Colonic mucosa (tissue), 4 donors: ENCODE measurements at regions not wholly inside any gene's neighbourhood (a gene's known extent, or its start where the extent isn't known, plus 50 kb on each side); places are given as distances from the start of the nearest gene placed in this dataset.
"Not testable (repeated sequence)": the region's sequence is repeated elsewhere in the genome, so short reads cannot be mapped to it uniquely, and the experiment has no call there.

ENCODE experiments used
- DNase-seq: peaks from one replicate; pipeline ENCODE4 v3.0.0-alpha.2; 2020
- H3K27ac ChIP-seq: fragments of 200-600 bp; one replicate; pipeline ENCODE4 v1.8.0; 2021
- H3K27me3 ChIP-seq: fragments of 200-600 bp; one replicate; pipeline ENCODE4 v1.8.0; 2021
- H3K36me3 ChIP-seq: fragments of 200-600 bp; one replicate; pipeline ENCODE4 v1.8.0; 2021
- H3K4me1 ChIP-seq: fragments of 200-600 bp; one replicate; pipeline ENCODE4 v1.8.0; 2021; ENCODE audit warnings: mild to moderate bottlenecking
- H3K4me3 ChIP-seq: fragments of 200-600 bp; one replicate; pipeline ENCODE4 v1.8.0; 2021
- H3K9ac ChIP-seq, 2 donors: one replicate each; pipeline ENCODE4 v1.7.0; 2013; ENCODE audit warnings: control low read depth in 2 of 2, low read depth in 2 of 2, low read length in 2 of 2
- H3K9me3 ChIP-seq: fragments of 200-600 bp; one replicate; pipeline ENCODE4 v1.8.0; 2021
- intact Hi-C: fragments of 100-400 bp; cut with DNase I; formaldehyde crosslinking; loops from one replicate; pipeline ENCODE4 v1.14.1; 2022
- TF ChIP-seq, protein P1 (sequence below): fragments of 200-600 bp; IDR thresholded peaks from one replicate; pipeline ENCODE4 v1.8.0; 2022; ENCODE audit warnings: antibody characterized with exemption, mild to moderate bottlenecking
- donor health status: healthy.
- donor health status: DM: no; HTN: no; CAD: no.
- donor health status: DM: no; HTN: no; CAD: no.

DNA sequence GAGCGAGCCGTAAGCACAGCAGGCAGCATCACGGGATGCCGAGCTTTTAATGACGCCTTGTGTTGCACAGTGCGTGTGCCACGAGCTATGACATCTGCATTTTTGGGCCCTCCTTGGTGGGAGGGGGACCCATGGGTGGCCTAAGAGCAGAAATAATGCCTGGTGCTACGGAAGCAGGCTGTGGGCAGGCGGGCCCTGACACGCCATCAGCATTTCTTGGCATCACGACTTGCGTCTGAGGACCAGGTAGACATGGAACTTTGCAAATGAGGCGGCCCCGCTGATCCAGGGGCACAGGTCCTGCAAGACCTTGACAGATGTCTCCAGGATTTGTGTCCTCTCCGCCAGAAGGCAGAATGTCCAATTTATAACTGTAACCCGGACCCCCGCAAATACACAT lies 117.8 kb upstream of the RNF32 start:
- Histone ChIP-seq H3K9me3 (no peaks in the 10 kb centered on the region), H3K4me3 (no peak overlapping the region), H3K27ac (no peak overlapping the region), H3K9ac (no peak overlapping the region), H3K36me3 (no peaks in the 10 kb centered on the region), H3K27me3 (no peaks in the 10 kb centered on the region), H3K4me1 (no peaks in the 10 kb centered on the region)
- intact Hi-C loops: no loop called here
- DNase-seq: no peak
- TF ChIP-seq, protein P1, sequence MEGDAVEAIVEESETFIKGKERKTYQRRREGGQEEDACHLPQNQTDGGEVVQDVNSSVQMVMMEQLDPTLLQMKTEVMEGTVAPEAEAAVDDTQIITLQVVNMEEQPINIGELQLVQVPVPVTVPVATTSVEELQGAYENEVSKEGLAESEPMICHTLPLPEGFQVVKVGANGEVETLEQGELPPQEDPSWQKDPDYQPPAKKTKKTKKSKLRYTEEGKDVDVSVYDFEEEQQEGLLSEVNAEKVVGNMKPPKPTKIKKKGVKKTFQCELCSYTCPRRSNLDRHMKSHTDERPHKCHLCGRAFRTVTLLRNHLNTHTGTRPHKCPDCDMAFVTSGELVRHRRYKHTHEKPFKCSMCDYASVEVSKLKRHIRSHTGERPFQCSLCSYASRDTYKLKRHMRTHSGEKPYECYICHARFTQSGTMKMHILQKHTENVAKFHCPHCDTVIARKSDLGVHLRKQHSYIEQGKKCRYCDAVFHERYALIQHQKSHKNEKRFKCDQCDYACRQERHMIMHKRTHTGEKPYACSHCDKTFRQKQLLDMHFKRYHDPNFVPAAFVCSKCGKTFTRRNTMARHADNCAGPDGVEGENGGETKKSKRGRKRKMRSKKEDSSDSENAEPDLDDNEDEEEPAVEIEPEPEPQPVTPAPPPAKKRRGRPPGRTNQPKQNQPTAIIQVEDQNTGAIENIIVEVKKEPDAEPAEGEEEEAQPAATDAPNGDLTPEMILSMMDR: no peak

DNA sequence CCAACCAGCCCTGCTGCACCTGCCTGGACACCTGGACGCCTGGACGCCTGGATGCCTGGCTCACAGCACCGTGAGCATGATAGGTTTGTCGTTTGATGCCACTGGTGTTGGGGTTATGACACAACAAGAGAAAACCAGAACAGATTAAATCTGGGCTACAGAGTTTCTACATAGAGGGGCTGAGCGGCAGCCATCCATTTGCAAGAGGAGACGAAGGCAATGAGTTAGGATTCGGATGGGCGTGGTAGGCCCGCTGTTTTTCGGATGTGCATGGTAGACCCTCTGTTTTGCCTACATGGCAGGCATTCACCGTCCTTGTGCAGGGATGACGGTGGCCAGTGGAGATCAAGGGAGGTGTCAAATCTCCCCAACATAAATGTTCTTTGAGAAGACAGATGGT lies 121.5 kb upstream of the RNF32 start:
- Histone ChIP-seq H3K4me1 (no peaks in the 10 kb centered on the region), H3K9ac (no peak overlapping the region), H3K27me3 (no peaks in the 10 kb centered on the region), H3K4me3 (no peak overlapping the region), H3K27ac (no peak overlapping the region), H3K36me3 (no peaks in the 10 kb centered on the region), H3K9me3 (no peaks in the 10 kb centered on the region)
- no peak for DNase-seq
- intact Hi-C loops: no loop called here
- TF ChIP-seq, protein P1: no peak

DNA sequence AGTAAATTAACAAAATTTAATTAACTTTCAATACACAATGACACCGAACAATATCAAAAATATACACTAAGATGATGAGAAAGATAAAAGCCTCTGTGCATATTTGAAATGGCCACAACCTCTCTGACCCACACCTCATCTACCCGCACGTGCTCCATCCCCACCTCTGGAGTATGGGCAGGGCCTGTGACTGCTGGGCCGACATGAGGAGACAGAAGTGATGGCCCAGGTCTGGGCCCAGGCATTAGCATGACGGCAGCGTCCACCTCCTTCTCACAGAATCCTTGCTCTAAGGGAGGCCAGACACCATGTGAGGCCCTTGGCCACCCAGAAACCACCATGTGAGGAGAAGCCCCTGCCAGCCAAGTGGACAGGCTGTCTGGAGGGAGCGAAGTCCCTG lies 122.1 kb upstream of the RNF32 start:
- H3K27me3 ChIP-seq: no peaks in the 10 kb centered on the region
- intact Hi-C loops: no loop called here
- TF ChIP-seq, protein P1: no peak
- no peak for DNase-seq
- H3K4me3 ChIP-seq: no peak overlapping the region
- H3K9me3 ChIP-seq: no peaks in the 10 kb centered on the region
- no peaks in the 10 kb centered on the region for H3K4me1 ChIP-seq
- H3K9ac ChIP-seq: no peak overlapping the region
- H3K27ac ChIP-seq: no peak overlapping the region
- H3K36me3 ChIP-seq: no peaks in the 10 kb centered on the region

DNA sequence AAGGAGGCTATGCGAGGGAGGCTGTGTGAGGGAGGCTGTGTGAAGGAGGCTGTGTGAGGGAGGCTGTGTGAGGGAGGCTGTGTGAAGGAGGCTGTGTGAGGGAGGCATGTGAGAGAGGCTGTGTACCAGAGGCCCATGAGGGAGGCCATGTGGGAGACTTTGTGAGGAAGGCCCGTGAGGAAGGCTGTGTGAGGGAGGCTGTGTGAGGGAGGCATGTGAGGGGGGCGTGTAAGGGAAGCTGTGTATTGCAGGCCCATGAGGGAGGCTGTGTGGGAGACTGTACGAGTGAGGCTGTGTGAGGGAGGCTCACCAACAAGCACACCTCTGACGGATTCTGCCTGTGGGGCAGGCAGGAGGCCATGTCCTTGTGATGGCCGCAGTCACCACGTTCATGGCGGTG lies 122.7 kb upstream of the RNF32 start:
- H3K27ac ChIP-seq, H3K36me3 ChIP-seq, H3K4me1 ChIP-seq, H3K9me3 ChIP-seq, intact Hi-C loops, DNase-seq, H3K27me3 ChIP-seq, H3K9ac ChIP-seq, H3K4me3 ChIP-seq: not testable (repeated sequence)

DNA sequence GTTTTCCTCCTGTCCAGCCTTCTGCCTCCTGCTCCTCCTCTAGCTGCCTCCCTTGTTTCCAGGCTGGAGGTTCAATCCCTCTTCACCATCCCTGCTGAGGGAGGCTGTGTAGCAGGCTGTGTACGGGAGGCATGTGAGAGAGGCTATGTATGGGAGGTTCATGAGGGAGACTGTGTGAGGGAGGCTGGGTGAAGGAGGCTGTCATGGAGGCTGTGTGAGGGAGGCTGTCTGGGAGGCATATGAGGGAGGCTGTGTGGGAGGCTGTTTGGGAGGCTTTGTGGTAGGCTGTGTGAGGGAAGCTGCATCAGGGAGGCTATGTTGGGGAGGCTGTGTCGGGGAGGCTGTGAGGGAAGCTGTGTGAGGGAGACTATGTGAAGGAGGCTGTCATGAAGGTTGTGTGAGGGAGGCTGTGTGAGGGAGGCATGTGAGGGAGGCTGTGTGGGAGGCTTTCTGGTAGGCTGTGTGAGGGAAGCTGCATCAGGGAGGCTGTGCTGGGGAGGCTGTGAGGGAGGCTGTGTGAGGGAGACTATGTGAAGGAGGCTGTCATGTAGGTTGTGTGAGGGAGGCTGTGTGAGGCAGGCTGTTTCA lies 123.7 kb upstream of the RNF32 start:
- H3K4me1 ChIP-seq: no peaks in the 10 kb centered on the region
- no peak overlapping the region for H3K27ac ChIP-seq
- H3K9ac ChIP-seq: peak overlapping the region; percentile 26 to 52
- no peaks in the 10 kb centered on the region for H3K27me3 ChIP-seq
- TF ChIP-seq, protein P1: no peak
- no peaks in the 10 kb centered on the region for H3K36me3 ChIP-seq
- intact Hi-C loops: no loop called here
- peak overlapping the region; percentile 13 for H3K4me3 ChIP-seq
- DNase-seq: no peak
- no peaks in the 10 kb centered on the region for H3K9me3 ChIP-seq

DNA sequence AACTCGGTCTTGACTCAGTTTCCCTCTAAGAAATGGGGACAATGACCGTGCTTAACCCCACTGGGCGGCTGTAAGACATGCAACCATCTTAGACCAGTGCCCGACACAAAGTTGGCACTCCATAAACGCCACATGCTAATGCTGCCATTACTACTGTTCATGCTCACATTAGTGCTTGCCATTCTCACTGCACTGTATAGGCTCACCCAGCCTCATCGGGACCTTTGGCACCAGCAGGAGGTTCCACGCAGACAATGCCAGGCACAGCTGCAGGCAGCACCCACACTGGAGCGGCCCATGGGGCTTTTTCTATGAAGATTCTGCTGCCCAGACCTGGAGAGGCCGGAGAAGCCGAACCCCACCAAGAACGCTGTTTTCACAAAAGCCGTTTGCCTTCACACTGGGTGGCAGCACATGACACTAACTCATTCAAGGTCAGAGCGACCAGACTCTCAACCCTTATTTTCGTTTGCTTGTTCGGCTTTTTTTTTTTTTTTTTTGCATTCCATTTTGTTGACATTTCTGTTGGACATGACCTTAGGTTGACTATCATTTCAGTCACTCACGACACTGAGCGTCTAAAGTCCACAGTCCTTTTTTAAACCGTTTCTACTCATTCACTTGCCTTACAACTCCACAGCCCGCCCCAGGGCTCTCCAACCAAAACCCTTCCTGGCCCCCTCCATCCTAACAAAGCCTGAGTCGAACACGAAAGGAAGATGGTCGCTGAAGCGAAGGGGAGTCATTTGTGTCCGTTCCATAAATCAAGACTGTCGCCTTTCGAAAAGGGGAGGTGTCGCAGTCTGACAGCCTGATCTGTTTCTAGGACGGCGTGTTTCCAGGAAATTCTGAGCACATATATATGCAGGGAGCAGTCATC lies 124.4 kb upstream of the RNF32 start:
- peak overlapping the region in 1 of 2 donors; percentile 52 for H3K9ac ChIP-seq
- TF ChIP-seq, protein P1: no peak
- H3K9me3 ChIP-seq: no peaks in the 10 kb centered on the region
- no peaks in the 10 kb centered on the region for H3K36me3 ChIP-seq
- intact Hi-C loops: no loop called here
- H3K27me3 ChIP-seq: no peaks in the 10 kb centered on the region
- H3K27ac ChIP-seq: no peak overlapping the region
- H3K4me1 ChIP-seq: no peaks in the 10 kb centered on the region
- peak overlapping the region; percentile 13 for H3K4me3 ChIP-seq
- DNase-seq: peak; percentile 56
